Spleen (tissue), 7 donors: ENCODE measurements at regions not wholly inside any gene's neighbourhood (a gene's known extent, or its start where the extent isn't known, plus 50 kb on each side); places are given as distances from the start of the nearest gene placed in this dataset.
A peak's percentile ranks its signal among the peaks of the same experiment; 100 is the strongest.

Experiments used
- POLR2A ChIP-seq, 3 donors: fragments of 450-650 bp; IDR thresholded peaks; one replicate each; pipeline ENCODE4 v1.5.1; 2017; ENCODE audit warnings: antibody characterized with exemption in 3 of 3, mild to moderate bottlenecking in 1 of 3
- POLR2AphosphoS5 ChIP-seq, 3 donors: sonication (generic); formaldehyde crosslinking; IDR thresholded peaks; one replicate each; pipeline ENCODE4 v1.5.1; 2017; ENCODE audit warnings: antibody characterized with exemption in 3 of 3
- TF ChIP-seq, protein P1 (sequence below), 11 experiments: fragments of 200-600 bp in 7 of 11; fragments of 450-650 bp in 4 of 11; sonication (generic) in 4 of 11; IDR thresholded peaks in 8 of 11; conservative IDR thresholded peaks in 3 of 11; 1 replicate in 7 of 11; 2 replicates in 4 of 11; pipeline versions ENCODE4 v1.4.0 to v1.8.0; 2016 to 2021; ENCODE audit warnings: antibody characterized with exemption in 11 of 11, inconsistent platforms in 4 of 11, mild to moderate bottlenecking in 1 of 11
- donor health status: DM: no; HTN: no; CAD: no; lungs with moderate emphysema.
- donor health status: DM: no; HTN: no; CAD: no.
- donor health status: DM: no; HTN: no; CAD: no.

DNA sequence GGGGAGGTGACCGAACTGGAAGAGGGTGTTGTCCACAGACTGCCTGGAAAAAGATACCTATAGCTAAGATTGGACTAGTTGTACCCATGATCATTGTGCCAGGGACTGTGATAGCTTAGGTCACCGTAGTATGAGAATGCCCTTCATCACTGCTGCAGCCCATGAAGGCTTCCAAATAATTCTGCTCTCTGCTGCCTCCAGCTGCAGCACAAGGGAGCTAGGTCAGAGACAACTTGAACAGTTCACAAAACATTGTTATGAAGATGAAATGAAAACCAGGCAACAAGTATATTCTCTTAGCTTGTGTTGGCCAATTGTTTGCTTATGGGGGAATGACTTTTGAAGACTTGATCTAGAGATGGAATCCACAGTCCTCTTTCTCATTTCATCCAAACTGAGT lies 246.7 kb downstream of the MRPL39 start:
- TF ChIP-seq, protein P1, sequence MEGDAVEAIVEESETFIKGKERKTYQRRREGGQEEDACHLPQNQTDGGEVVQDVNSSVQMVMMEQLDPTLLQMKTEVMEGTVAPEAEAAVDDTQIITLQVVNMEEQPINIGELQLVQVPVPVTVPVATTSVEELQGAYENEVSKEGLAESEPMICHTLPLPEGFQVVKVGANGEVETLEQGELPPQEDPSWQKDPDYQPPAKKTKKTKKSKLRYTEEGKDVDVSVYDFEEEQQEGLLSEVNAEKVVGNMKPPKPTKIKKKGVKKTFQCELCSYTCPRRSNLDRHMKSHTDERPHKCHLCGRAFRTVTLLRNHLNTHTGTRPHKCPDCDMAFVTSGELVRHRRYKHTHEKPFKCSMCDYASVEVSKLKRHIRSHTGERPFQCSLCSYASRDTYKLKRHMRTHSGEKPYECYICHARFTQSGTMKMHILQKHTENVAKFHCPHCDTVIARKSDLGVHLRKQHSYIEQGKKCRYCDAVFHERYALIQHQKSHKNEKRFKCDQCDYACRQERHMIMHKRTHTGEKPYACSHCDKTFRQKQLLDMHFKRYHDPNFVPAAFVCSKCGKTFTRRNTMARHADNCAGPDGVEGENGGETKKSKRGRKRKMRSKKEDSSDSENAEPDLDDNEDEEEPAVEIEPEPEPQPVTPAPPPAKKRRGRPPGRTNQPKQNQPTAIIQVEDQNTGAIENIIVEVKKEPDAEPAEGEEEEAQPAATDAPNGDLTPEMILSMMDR (IDR thresholded peaks at IDR 0.05 in 8 of 11, conservative IDR thresholded peaks at IDR 0.05 in 3 of 11) = peak in 1 of 11 experiments; percentile 34
- TF ChIP-seq POLR2A (IDR thresholded peaks at IDR 0.05) = no peak
- no peak for TF ChIP-seq POLR2AphosphoS5 (IDR thresholded peaks at IDR 0.05)
